Sigmoid colon (tissue), 4 donors: ENCODE measurements at regions not wholly inside any gene's neighbourhood (a gene's known extent, or its start where the extent isn't known, plus 50 kb on each side); places are given as distances from the start of the nearest gene placed in this dataset.
"Not testable (repeated sequence)": the region's sequence is repeated elsewhere in the genome, so short reads cannot be mapped to it uniquely, and the experiment has no call there.

ENCODE experiments used
- CTCF ChIP-seq, 4 experiments: fragments of 450-650 bp in 3 of 4; fragments of 200-600 bp in 1 of 4; IDR thresholded peaks; one replicate each; pipeline ENCODE4 v1.5.1; 2016 to 2019; ENCODE audit warnings: antibody characterized with exemption in 4 of 4, mild to moderate bottlenecking in 3 of 4, moderate library complexity in 2 of 4
- EP300 ChIP-seq, 4 donors: sonication (generic); formaldehyde crosslinking; IDR thresholded peaks; one replicate each; pipeline ENCODE4 v1.6.1; 2017; ENCODE audit warnings: antibody characterized with exemption in 4 of 4
- POLR2A ChIP-seq, 2 donors: fragments of 450-650 bp; IDR thresholded peaks; one replicate each; pipeline ENCODE4 v1.6.1; 2016; ENCODE audit warnings: antibody characterized with exemption in 2 of 2, mild to moderate bottlenecking in 2 of 2, moderate library complexity in 2 of 2

GRCh38 chr4:111961026-111961425, 184.2 kb upstream of the FAM241A start:
- not testable (repeated sequence) for TF ChIP-seq CTCF, POLR2A, EP300 (IDR thresholded peaks at IDR 0.05)
